Loucy (cell line): ENCODE measurements at regions not wholly inside any gene's neighbourhood (a gene's known extent, or its start where the extent isn't known, plus 50 kb on each side); places are given as distances from the start of the nearest gene placed in this dataset.

ENCODE experiments used
- EZH2phosphoT487 ChIP-seq: fragments of 200-600 bp; IDR thresholded peaks from 2 replicates; pipeline ENCODE4 v1.6.1; 2018; ENCODE audit warnings: antibody characterized with exemption, mild to moderate bottlenecking, moderate library complexity, borderline replicate concordance
- TF ChIP-seq, protein P1 (sequence below): fragments of 200-600 bp; sonication (generic); conservative IDR thresholded peaks from 2 replicates; pipeline ENCODE4 v1.5.1; 2014; ENCODE audit warnings: mild to moderate bottlenecking, antibody characterized with exemption, low read length

DNA sequence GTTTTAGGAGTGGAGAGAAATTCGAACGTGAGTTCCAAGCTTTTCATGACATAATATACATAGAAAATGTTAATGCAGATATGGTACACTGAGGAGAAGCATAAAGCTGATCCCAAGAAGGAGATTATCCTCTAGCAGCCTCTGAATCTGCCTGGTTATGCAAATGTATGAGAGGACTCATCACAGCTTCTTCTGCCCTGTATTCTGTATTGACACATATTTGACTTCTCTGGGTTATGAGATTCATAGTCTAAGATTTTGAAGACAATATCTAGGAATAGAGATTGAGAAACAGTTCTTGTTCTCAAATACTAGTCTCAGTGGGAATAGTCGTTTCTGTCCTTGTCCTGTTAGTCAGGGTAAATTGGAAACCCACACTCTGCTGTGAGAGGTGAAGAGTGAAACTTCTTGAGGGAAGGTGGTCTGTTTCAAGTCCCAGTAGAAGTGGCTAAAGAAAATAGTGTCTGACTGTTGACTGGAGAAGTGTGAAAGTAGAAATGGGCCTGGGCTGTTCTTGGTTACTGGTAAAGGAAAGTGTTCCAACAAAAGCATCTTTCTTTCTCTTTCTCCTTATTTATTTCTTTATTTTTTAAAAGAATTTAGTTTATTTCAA lies 1356.6 kb downstream of the SLITRK5 start:
- TF ChIP-seq, protein P1, sequence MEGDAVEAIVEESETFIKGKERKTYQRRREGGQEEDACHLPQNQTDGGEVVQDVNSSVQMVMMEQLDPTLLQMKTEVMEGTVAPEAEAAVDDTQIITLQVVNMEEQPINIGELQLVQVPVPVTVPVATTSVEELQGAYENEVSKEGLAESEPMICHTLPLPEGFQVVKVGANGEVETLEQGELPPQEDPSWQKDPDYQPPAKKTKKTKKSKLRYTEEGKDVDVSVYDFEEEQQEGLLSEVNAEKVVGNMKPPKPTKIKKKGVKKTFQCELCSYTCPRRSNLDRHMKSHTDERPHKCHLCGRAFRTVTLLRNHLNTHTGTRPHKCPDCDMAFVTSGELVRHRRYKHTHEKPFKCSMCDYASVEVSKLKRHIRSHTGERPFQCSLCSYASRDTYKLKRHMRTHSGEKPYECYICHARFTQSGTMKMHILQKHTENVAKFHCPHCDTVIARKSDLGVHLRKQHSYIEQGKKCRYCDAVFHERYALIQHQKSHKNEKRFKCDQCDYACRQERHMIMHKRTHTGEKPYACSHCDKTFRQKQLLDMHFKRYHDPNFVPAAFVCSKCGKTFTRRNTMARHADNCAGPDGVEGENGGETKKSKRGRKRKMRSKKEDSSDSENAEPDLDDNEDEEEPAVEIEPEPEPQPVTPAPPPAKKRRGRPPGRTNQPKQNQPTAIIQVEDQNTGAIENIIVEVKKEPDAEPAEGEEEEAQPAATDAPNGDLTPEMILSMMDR = no peak
- no peak for TF ChIP-seq EZH2phosphoT487
